DOHH2 (cell line): ENCODE measurements at regions not wholly inside any gene's neighbourhood (a gene's known extent, or its start where the extent isn't known, plus 50 kb on each side); places are given as distances from the start of the nearest gene placed in this dataset.

Source experiments
- H3F3A ChIP-seq: fragments of 200-600 bp; sonication (generic), shearing (Covaris generic); 2 replicates; pipeline ENCODE4 v1.6.0; 2016; ENCODE audit warnings: antibody characterized with exemption, mild to moderate bottlenecking; ENCODE audit not compliant: control insufficient read depth, insufficient read depth
- H3K27ac ChIP-seq: fragments of 200-600 bp; sonication (generic); 2 replicates; pipeline ENCODE4 v1.5.1; 2014; ENCODE audit warnings: low read depth, mild to moderate bottlenecking, low read length, moderate library complexity
- H3K27me3 ChIP-seq: fragments of 200-600 bp; sonication (generic); 2 replicates; pipeline ENCODE4 v1.6.1; 2014; ENCODE audit warnings: mild to moderate bottlenecking, low read length, mixed read lengths; ENCODE audit not compliant: control insufficient read depth
- H3K36me3 ChIP-seq: fragments of 200-600 bp; sonication (generic); 2 replicates; pipeline ENCODE4 v1.6.1; 2014; ENCODE audit warnings: mild to moderate bottlenecking, low read length, moderate library complexity, mixed read lengths; ENCODE audit not compliant: control insufficient read depth
- H3K4me1 ChIP-seq: fragments of 200-600 bp; sonication (generic); 2 replicates; pipeline ENCODE4 v1.6.1; 2014; ENCODE audit warnings: mild to moderate bottlenecking, low read length, mixed read lengths; ENCODE audit not compliant: control insufficient read depth
- H3K4me2 ChIP-seq: fragments of 200-600 bp; sonication (generic); 2 replicates; pipeline ENCODE4 v1.6.0; 2014; ENCODE audit warnings: mild to moderate bottlenecking, low read length, moderate library complexity
- H3K4me3 ChIP-seq: fragments of 200-600 bp; sonication (generic); 2 replicates; pipeline ENCODE4 v1.5.1; 2014; ENCODE audit warnings: mild to moderate bottlenecking, low read length, mixed read lengths
- H3K79me2 ChIP-seq: fragments of 200-600 bp; sonication (generic); 2 replicates; pipeline ENCODE4 v1.6.1; 2014; ENCODE audit warnings: mild to moderate bottlenecking, low read length, mixed read lengths; ENCODE audit not compliant: control insufficient read depth
- H3K9me2 ChIP-seq: fragments of 200-600 bp; sonication (generic); replicated peaks from 2 replicates; pipeline ENCODE4 v1.6.1; 2014; ENCODE audit warnings: mild to moderate bottlenecking, low read length, mixed read lengths; ENCODE audit not compliant: control insufficient read depth
- H3K9me3 ChIP-seq: fragments of 200-600 bp; sonication (generic); 2 replicates; pipeline ENCODE4 v1.6.1; 2014; ENCODE audit warnings: antibody characterized with exemption, low read length, mixed read lengths; ENCODE audit not compliant: control insufficient read depth, insufficient read depth
- H4K20me1 ChIP-seq: fragments of 200-600 bp; sonication (generic); 2 replicates; pipeline ENCODE4 v1.6.0; 2014; ENCODE audit warnings: low read depth, mild to moderate bottlenecking, antibody characterized with exemption, low read length, moderate library complexity; ENCODE audit not compliant: control insufficient read depth, insufficient read depth
- CTCF ChIP-seq: fragments of 200-600 bp; sonication (generic); IDR thresholded peaks from one replicate; pipeline ENCODE4 v1.5.1; 2014; ENCODE audit warnings: antibody characterized with exemption, mild to moderate bottlenecking, low read depth, low read length; ENCODE audit not compliant: poor library complexity, severe bottlenecking
- EZH2phosphoT487 ChIP-seq: fragments of 200-600 bp; sonication (generic); IDR thresholded peaks from 2 replicates; pipeline ENCODE4 v1.6.1; 2017; ENCODE audit warnings: borderline replicate concordance, mild to moderate bottlenecking, antibody characterized with exemption, low read length, moderate library complexity, mixed read lengths

GRCh38 chr9:14380061-14380836 lies 66.3 kb upstream of the NFIB start:
- Histone ChIP-seq H3K9me2 (no peaks in the 10 kb centered on the region), H3F3A (no peaks in the 10 kb centered on the region), H3K4me2 (no peak overlapping the region), H3K9me3 (no peaks in the 10 kb centered on the region), H3K36me3 (no peaks in the 10 kb centered on the region), H3K79me2 (no peaks in the 10 kb centered on the region), H3K4me3 (no peak overlapping the region), H3K27me3 (no peaks in the 10 kb centered on the region), H3K27ac (no peak overlapping the region), H3K4me1 (0 out of 2 replicates have a peak, but pooled peaks cover 2% of the 10 kb centered on the region), H4K20me1 (no peaks in the 10 kb centered on the region)
- TF ChIP-seq EZH2phosphoT487 = no peak
- no peak for TF ChIP-seq CTCF

GRCh38 chr9:14379280-14379679 lies 65.3 kb upstream of the NFIB start:
- Histone ChIP-seq H3K4me3 (no peak overlapping the region), H3F3A (no peaks in the 10 kb centered on the region), H3K9me2 (no peaks in the 10 kb centered on the region), H3K36me3 (no peaks in the 10 kb centered on the region), H3K9me3 (no peaks in the 10 kb centered on the region), H3K79me2 (no peaks in the 10 kb centered on the region), H3K27ac (no peak overlapping the region), H3K4me1 (0 out of 2 replicates have a peak, but pooled peaks cover 2% of the 10 kb centered on the region), H3K27me3 (no peaks in the 10 kb centered on the region), H4K20me1 (no peaks in the 10 kb centered on the region), H3K4me2 (no peak overlapping the region)
- no peak for TF ChIP-seq CTCF
- no peak for TF ChIP-seq EZH2phosphoT487

GRCh38 chr9:14373706-14374105 lies 59.8 kb upstream of the NFIB start:
- H3K4me3 ChIP-seq = no peak overlapping the region
- TF ChIP-seq EZH2phosphoT487 (no peak), CTCF (no peak)
- no peak overlapping the region for H3K4me2 ChIP-seq
- no peaks in the 10 kb centered on the region for H3K9me3 ChIP-seq
- H3K79me2 ChIP-seq = no peaks in the 10 kb centered on the region
- H3K27me3 ChIP-seq = no peaks in the 10 kb centered on the region
- H3K4me1 ChIP-seq = no peaks in the 10 kb centered on the region
- H3F3A ChIP-seq = no peaks in the 10 kb centered on the region
- H3K36me3 ChIP-seq = no peaks in the 10 kb centered on the region
- no peak overlapping the region for H3K27ac ChIP-seq
- no peaks in the 10 kb centered on the region for H3K9me2 ChIP-seq
- H4K20me1 ChIP-seq = no peaks in the 10 kb centered on the region
